K562 (cell line): ENCODE measurements at regions not wholly inside any gene's neighbourhood (a gene's known extent, or its start where the extent isn't known, plus 50 kb on each side); places are given as distances from the start of the nearest gene placed in this dataset.

Experiments used
- ATAC-seq: fragments of 200-7000 bp; cut with Tn5 transposase; 3 replicates; pipeline ENCODE4 v1.9.1; 2020; ENCODE audit warnings: moderate library complexity
- BruUV-seq: library from RNA; stranded (reverse); fragments of 400-500 nt; replicated peaks from 2 replicates; lab custom pipeline; 2021; lab: Mats Ljungman, UMichigan
- CTCF ChIA-PET: fragments of 300-600 bp; formaldehyde crosslinking; extraction: SDS; loops from one replicate; lab custom pipeline; 2021; ENCODE audit warnings: low intra/inter-chr PET ratio; lab: Yijun Ruan, JAX
- POLR2A ChIA-PET: fragments of 300-600, 350-650 bp; sonication (Branson Sonifier 250); formaldehyde crosslinking; extraction: SDS; loops from one replicate; lab custom pipeline; 2021; ENCODE audit warnings: antibody characterized with exemption, inconsistent platforms; lab: Yijun Ruan, JAX
- DNase-seq, 4 experiments: peaks; one replicate each; pipeline versions ENCODE4 v3.0.0 to v3.0.0-alpha.2; 2011 to 2018; ENCODE audit warnings: low spot score in 3 of 4, mixed read lengths in 3 of 4; ENCODE audit errors: extremely low read depth in 1 of 4
- FAIRE-seq: peaks from 2 replicates; lab custom pipeline; 2011; peaks lifted over from hg19 to GRCh38; lab: Jason Lieb, UNC
- H2AFZ ChIP-seq: 2 replicates; pipeline ENCODE4 v1.6.0; 2011; ENCODE audit warnings: low read depth, low read length, control low read depth, inconsistent platforms
- H3K27ac ChIP-seq: fragments of 200-600 bp; 3 replicates; pipeline ENCODE4 v1.8.0; 2011; ENCODE audit warnings: low read depth, mild to moderate bottlenecking, control low read depth, inconsistent platforms, low read length, moderate library complexity, mixed read lengths; ENCODE audit errors: extremely low read depth
- H3K27me3 ChIP-seq, 2 experiments: fragments of 300-600 bp in 1 of 2; 2 replicates in 1 of 2; 3 replicates in 1 of 2; pipeline versions ENCODE4 v1.6.0 to v1.8.0; 2011; ENCODE audit warnings: inconsistent platforms in 2 of 2, low read length in 2 of 2, mild to moderate bottlenecking in 1 of 2, mixed read lengths in 1 of 2, moderate library complexity in 1 of 2; ENCODE audit not compliant: control insufficient read depth in 2 of 2, insufficient read depth in 2 of 2
- H3K36me3 ChIP-seq: fragments of 300-600 bp; 3 replicates; pipeline ENCODE4 v1.8.0; 2011; ENCODE audit warnings: mild to moderate bottlenecking, low read length, inconsistent platforms; ENCODE audit not compliant: control insufficient read depth, insufficient read depth
- H3K4me1 ChIP-seq, 2 experiments: fragments of 200-600 bp in 1 of 2; replicated peaks in 1 of 2; 2 replicates in 1 of 2; 3 replicates in 1 of 2; pipeline versions ENCODE4 v1.5.1 to v1.8.0; 2011; ENCODE audit warnings: inconsistent platforms in 2 of 2, low read length in 2 of 2, mild to moderate bottlenecking in 1 of 2, mixed read lengths in 1 of 2, moderate library complexity in 1 of 2; ENCODE audit not compliant: control insufficient read depth in 2 of 2, insufficient read depth in 2 of 2
- H3K4me2 ChIP-seq: 2 replicates; pipeline ENCODE4 v1.6.1; 2011; ENCODE audit warnings: low read length, control low read depth, inconsistent platforms, mixed read lengths; ENCODE audit not compliant: insufficient read depth
- H3K4me3 ChIP-seq: fragments of 200-600 bp; sonication (generic), shearing (Covaris generic); 2 replicates; pipeline ENCODE4 v1.5.1; 2016; ENCODE audit warnings: control low read depth, inconsistent platforms
- H3K79me2 ChIP-seq: fragments of 200-600 bp; 3 replicates; pipeline ENCODE4 v1.8.0; 2011; ENCODE audit warnings: low read length, inconsistent platforms; ENCODE audit not compliant: control insufficient read depth, insufficient read depth
- H3K9ac ChIP-seq, 2 experiments: 2 replicates each; pipeline versions ENCODE4 v1.6.0 to v1.6.1; 2011; ENCODE audit warnings: low read depth in 2 of 2, low read length in 2 of 2, control low read depth in 1 of 2, inconsistent platforms in 1 of 2, mild to moderate bottlenecking in 1 of 2, mixed read lengths in 1 of 2; ENCODE audit not compliant: insufficient read depth in 1 of 2
- H3K9me1 ChIP-seq: one replicate; pipeline ENCODE4 v1.6.0; 2011; ENCODE audit warnings: inconsistent platforms, mild to moderate bottlenecking, low read length, moderate library complexity; ENCODE audit not compliant: control insufficient read depth, insufficient read depth
- H3K9me3 ChIP-seq: replicated peaks from 2 replicates; pipeline ENCODE4 v1.5.1; 2011; ENCODE audit warnings: low read depth, low read length, inconsistent platforms; ENCODE audit not compliant: control insufficient read depth, insufficient read depth
- H4K20me1 ChIP-seq: replicated peaks from 2 replicates; pipeline ENCODE4 v1.6.1; 2011; ENCODE audit warnings: low read length, inconsistent platforms, mixed read lengths; ENCODE audit not compliant: control insufficient read depth, insufficient read depth
- KDM1A ChIP-seq, 2 experiments: fragments of 450-650 bp; IDR thresholded peaks; 2 replicates each; pipeline ENCODE4 v1.6.1; 2016; ENCODE audit warnings: mild to moderate bottlenecking in 2 of 2
- LARP7 ChIP-seq: fragments of 450-650 bp; IDR thresholded peaks from 2 replicates; pipeline ENCODE4 v1.6.1; 2016
- MEF2A ChIP-seq: IDR thresholded peaks from 2 replicates; pipeline ENCODE4 v1.6.1; 2011; ENCODE audit warnings: low read depth, mild to moderate bottlenecking, low read length, moderate library complexity; ENCODE audit not compliant: control insufficient read depth
- MIER1 ChIP-seq: fragments of 450-650 bp; IDR thresholded peaks from 2 replicates; pipeline ENCODE4 v1.6.1; 2016; ENCODE audit warnings: antibody characterized with exemption, mild to moderate bottlenecking, low read depth
- NCOA6 ChIP-seq: fragments of 450-650 bp; IDR thresholded peaks from 2 replicates; pipeline ENCODE4 v1.6.1; 2017; ENCODE audit warnings: mild to moderate bottlenecking
- PTTG1 ChIP-seq: fragments of 450-650 bp; IDR thresholded peaks from 2 replicates; pipeline ENCODE4 v1.6.1; 2016; ENCODE audit warnings: low read depth, mild to moderate bottlenecking, missing genetic modification characterization, missing compliant biosample characterization
- ZBTB8A ChIP-seq: fragments of 450-650 bp; IDR thresholded peaks from 2 replicates; pipeline ENCODE4 v1.6.1; 2018; ENCODE audit warnings: mild to moderate bottlenecking, moderate library complexity; ENCODE audit not compliant: partially characterized antibody
- ZSCAN29 ChIP-seq: fragments of 450-650 bp; IDR thresholded peaks from 2 replicates; pipeline ENCODE4 v1.6.1; 2017
- WGBS: fragments of 100-300 bp; shearing (Covaris generic); methylation state at CpG from one replicate; pipeline ENCODE4 v1.1.6; 2016; ENCODE audit warnings: low coverage, mixed read lengths; ENCODE audit not compliant: insufficient coverage; ENCODE audit errors: missing lambda C conversion rate; 5-methylcytosine and 5-hydroxymethylcytosine counted together
- in situ Hi-C: fragments of 300-500 bp; cut with MboI; formaldehyde crosslinking; loops from 4 replicates; pipeline ENCODE4 v1.15.0; 2018; ENCODE audit warnings: inconsistent platforms, mixed read lengths
- intact Hi-C: fragments of 100-400 bp; cut with micrococcal nuclease; formaldehyde crosslinking; loops from 2 replicates; pipeline ENCODE4 v1.14.2; 2022
- TF ChIP-seq, protein P1 (sequence below): fragments of 450-650 bp; IDR thresholded peaks from 2 replicates; pipeline ENCODE4 v1.6.1; 2017; ENCODE audit warnings: antibody characterized with exemption, mild to moderate bottlenecking
- TF ChIP-seq, protein P2 (sequence below): sonication (generic); formaldehyde crosslinking; IDR thresholded peaks from 2 replicates; pipeline ENCODE4 v1.8.0; 2022; ENCODE audit warnings: missing genetic modification reagents, mild to moderate bottlenecking, moderate library complexity, borderline replicate concordance
- TF ChIP-seq, protein P3 (sequence below): sonication (generic); formaldehyde crosslinking; IDR thresholded peaks from 2 replicates; pipeline ENCODE4 v1.8.0; 2022; ENCODE audit warnings: mild to moderate bottlenecking, low read depth, missing genetic modification reagents
- TF ChIP-seq, protein P4 (sequence below): fragments of 450-650 bp; IDR thresholded peaks from 2 replicates; pipeline ENCODE4 v1.6.1; 2017; ENCODE audit warnings: antibody characterized with exemption

DNA sequence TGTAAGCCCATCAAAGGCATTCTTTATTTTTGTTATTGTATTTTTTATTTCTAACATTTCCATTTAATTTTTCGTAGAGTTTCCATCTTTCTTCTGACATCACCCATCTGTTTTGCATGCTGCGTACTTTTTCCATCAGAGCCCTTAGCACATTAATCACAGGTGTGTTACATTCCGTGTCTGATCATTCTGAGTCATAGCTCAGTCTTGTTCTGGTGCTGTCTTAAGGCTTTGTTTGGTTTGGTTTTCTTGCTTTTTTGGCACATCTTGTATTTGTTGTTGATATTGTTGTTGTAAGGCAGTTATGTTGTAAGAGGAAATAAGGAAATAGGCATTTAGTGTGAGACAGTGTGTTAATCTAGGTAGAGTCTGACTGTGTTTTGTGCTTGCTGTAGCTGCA, 214.6 kb upstream of the CDH4 start (continued):
- TF ChIP-seq, protein P1, sequence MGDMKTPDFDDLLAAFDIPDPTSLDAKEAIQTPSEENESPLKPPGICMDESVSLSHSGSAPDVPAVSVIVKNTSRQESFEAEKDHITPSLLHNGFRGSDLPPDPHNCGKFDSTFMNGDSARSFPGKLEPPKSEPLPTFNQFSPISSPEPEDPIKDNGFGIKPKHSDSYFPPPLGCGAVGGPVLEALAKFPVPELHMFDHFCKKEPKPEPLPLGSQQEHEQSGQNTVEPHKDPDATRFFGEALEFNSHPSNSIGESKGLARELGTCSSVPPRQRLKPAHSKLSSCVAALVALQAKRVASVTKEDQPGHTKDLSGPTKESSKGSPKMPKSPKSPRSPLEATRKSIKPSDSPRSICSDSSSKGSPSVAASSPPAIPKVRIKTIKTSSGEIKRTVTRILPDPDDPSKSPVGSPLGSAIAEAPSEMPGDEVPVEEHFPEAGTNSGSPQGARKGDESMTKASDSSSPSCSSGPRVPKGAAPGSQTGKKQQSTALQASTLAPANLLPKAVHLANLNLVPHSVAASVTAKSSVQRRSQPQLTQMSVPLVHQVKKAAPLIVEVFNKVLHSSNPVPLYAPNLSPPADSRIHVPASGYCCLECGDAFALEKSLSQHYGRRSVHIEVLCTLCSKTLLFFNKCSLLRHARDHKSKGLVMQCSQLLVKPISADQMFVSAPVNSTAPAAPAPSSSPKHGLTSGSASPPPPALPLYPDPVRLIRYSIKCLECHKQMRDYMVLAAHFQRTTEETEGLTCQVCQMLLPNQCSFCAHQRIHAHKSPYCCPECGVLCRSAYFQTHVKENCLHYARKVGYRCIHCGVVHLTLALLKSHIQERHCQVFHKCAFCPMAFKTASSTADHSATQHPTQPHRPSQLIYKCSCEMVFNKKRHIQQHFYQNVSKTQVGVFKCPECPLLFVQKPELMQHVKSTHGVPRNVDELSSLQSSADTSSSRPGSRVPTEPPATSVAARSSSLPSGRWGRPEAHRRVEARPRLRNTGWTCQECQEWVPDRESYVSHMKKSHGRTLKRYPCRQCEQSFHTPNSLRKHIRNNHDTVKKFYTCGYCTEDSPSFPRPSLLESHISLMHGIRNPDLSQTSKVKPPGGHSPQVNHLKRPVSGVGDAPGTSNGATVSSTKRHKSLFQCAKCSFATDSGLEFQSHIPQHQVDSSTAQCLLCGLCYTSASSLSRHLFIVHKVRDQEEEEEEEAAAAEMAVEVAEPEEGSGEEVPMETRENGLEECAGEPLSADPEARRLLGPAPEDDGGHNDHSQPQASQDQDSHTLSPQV = no peak
- TF ChIP-seq, protein P2, sequence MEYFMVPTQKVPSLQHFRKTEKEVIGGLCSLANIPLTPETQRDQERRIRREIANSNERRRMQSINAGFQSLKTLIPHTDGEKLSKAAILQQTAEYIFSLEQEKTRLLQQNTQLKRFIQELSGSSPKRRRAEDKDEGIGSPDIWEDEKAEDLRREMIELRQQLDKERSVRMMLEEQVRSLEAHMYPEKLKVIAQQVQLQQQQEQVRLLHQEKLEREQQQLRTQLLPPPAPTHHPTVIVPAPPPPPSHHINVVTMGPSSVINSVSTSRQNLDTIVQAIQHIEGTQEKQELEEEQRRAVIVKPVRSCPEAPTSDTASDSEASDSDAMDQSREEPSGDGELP (CRISPR knock-in tag) = no peak
- no peak for TF ChIP-seq LARP7

DNA sequence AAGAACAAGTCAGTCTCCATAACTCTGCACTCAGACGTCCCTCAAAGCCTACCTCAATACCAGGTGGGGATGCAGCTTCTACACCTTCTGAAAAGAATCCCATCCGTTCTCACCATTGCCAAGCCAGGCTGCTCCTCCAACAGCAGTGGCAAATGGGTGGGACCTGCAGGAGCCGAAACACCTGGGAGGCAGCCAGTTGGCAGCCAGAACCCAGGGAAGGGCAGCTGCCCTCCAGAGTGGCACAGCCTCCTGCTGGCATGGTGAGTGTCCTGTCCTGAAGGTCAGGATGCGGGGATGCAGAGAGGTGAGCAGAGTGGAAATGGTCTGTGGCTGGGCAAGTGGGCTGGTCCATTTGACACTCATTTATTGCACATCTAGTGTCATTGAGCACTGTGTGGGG, 210.6 kb upstream of the CDH4 start:
- Histone ChIP-seq H3K9ac (no peak overlapping the region), H3K4me3 (no peak overlapping the region), H3K27ac (no peak overlapping the region), H3K36me3 (no peaks in the 10 kb centered on the region), H3K4me1 (no peaks in the 10 kb centered on the region), H3K27me3 (peaks cover 0 to 3% of the 10 kb centered on the region in 2 experiments; a peak in 1 of 5 replicates), H4K20me1 (no peaks in the 10 kb centered on the region), H3K9me1 (no peaks in the 10 kb centered on the region), H3K4me2 (no peak overlapping the region), H3K79me2 (no peaks in the 10 kb centered on the region), H3K9me3 (no peaks in the 10 kb centered on the region), H2AFZ (no peak overlapping the region)
- CTCF ChIA-PET = no interaction called here
- in situ Hi-C loops (no loop called here), intact Hi-C loops (no loop called here)
- POLR2A ChIA-PET = no interaction called here
- FAIRE-seq (no peak), DNase-seq (no peak), ATAC-seq (no peak)
- WGBS = 2% methylated on average over 4 of the region's 4 CpGs
- BruUV-seq = no TSS peak
- TF ChIP-seq ZSCAN29 = no peak
- TF ChIP-seq MIER1 = no peak
- TF ChIP-seq, protein P3, sequence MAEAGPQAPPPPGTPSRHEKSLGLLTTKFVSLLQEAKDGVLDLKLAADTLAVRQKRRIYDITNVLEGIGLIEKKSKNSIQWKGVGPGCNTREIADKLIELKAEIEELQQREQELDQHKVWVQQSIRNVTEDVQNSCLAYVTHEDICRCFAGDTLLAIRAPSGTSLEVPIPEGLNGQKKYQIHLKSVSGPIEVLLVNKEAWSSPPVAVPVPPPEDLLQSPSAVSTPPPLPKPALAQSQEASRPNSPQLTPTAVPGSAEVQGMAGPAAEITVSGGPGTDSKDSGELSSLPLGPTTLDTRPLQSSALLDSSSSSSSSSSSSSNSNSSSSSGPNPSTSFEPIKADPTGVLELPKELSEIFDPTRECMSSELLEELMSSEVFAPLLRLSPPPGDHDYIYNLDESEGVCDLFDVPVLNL = no peak
- TF ChIP-seq PTTG1 = no peak
- TF ChIP-seq MEF2A = no peak
- TF ChIP-seq, protein P4, sequence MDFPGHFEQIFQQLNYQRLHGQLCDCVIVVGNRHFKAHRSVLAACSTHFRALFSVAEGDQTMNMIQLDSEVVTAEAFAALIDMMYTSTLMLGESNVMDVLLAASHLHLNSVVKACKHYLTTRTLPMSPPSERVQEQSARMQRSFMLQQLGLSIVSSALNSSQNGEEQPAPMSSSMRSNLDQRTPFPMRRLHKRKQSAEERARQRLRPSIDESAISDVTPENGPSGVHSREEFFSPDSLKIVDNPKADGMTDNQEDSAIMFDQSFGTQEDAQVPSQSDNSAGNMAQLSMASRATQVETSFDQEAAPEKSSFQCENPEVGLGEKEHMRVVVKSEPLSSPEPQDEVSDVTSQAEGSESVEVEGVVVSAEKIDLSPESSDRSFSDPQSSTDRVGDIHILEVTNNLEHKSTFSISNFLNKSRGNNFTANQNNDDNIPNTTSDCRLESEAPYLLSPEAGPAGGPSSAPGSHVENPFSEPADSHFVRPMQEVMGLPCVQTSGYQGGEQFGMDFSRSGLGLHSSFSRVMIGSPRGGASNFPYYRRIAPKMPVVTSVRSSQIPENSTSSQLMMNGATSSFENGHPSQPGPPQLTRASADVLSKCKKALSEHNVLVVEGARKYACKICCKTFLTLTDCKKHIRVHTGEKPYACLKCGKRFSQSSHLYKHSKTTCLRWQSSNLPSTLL = no peak
- no peak for TF ChIP-seq ZBTB8A
- no peak for TF ChIP-seq KDM1A (IDR thresholded peaks at IDR 0.05)
- no peak for TF ChIP-seq NCOA6
